Calu3 (cell line): ENCODE measurements at regions not wholly inside any gene's neighbourhood (a gene's known extent, or its start where the extent isn't known, plus 50 kb on each side); places are given as distances from the start of the nearest gene placed in this dataset.

Experiments used
- BruUV-seq: library from RNA; stranded (reverse); fragments of 400-500 nt; replicated peaks from 2 replicates; lab custom pipeline; 2021; lab: Mats Ljungman, UMichigan
- CTCF ChIA-PET: fragments of 300-600 bp; sonication (Branson Sonifier 250); formaldehyde crosslinking; loops from one replicate; lab custom pipeline; 2022; ENCODE audit warnings: antibody characterized with exemption; lab: Charles Lee
- DNase-seq: peaks from one replicate; pipeline ENCODE4 v3.0.0; 2022
- H3K27ac Mint-ChIP-seq: one replicate; pipeline ENCODE4 v1.8.0; 2022; ENCODE audit warnings: mixed read lengths; ENCODE audit not compliant: unreplicated experiment
- H3K27me3 Mint-ChIP-seq: one replicate; pipeline ENCODE4 v1.8.0; 2022; ENCODE audit warnings: mixed read lengths; ENCODE audit not compliant: unreplicated experiment
- H3K36me3 Mint-ChIP-seq: one replicate; pipeline ENCODE4 v1.8.0; 2022; ENCODE audit warnings: mild to moderate bottlenecking, moderate library complexity, mixed read lengths; ENCODE audit not compliant: insufficient read depth, unreplicated experiment
- H3K4me1 Mint-ChIP-seq: one replicate; pipeline ENCODE4 v1.8.0; 2022; ENCODE audit warnings: mild to moderate bottlenecking, low read depth, mixed read lengths; ENCODE audit not compliant: unreplicated experiment
- H3K4me3 Mint-ChIP-seq: one replicate; pipeline ENCODE4 v1.8.0; 2022; ENCODE audit warnings: mild to moderate bottlenecking, low read depth, moderate library complexity, mixed read lengths; ENCODE audit not compliant: unreplicated experiment
- H3K9me3 Mint-ChIP-seq: one replicate; pipeline ENCODE4 v1.8.0; 2022; ENCODE audit warnings: low read depth, mixed read lengths; ENCODE audit not compliant: unreplicated experiment
- CTCF ChIP-seq: fragments of 200-600 bp; IDR thresholded peaks from one replicate; pipeline ENCODE4 v1.8.0; 2022; ENCODE audit warnings: antibody characterized with exemption; ENCODE audit not compliant: unreplicated experiment
- intact Hi-C: fragments of 100-400 bp; cut with micrococcal nuclease; formaldehyde crosslinking; loops from one replicate; pipeline ENCODE4 v1.10.0; 2022; ENCODE audit not compliant: unreplicated experiment

GRCh38 chr1:99137554-99138206 lies 126.6 kb upstream of the PLPPR4 start:
- CTCF ChIA-PET = no interaction called here
- intact Hi-C loops = no loop called here
- H3K27ac Mint-ChIP-seq = no peak overlapping the region
- H3K4me3 Mint-ChIP-seq = no peak overlapping the region
- H3K27me3 Mint-ChIP-seq = no peaks in the 10 kb centered on the region
- no peak for TF ChIP-seq CTCF
- DNase-seq = no peak
- no TSS peak for BruUV-seq
- no peaks in the 10 kb centered on the region for H3K36me3 Mint-ChIP-seq
- no peaks in the 10 kb centered on the region for H3K4me1 Mint-ChIP-seq
- no peaks in the 10 kb centered on the region for H3K9me3 Mint-ChIP-seq

GRCh38 chr1:99139876-99140275 lies 124.4 kb upstream of the PLPPR4 start:
- Mint-ChIP-seq H3K36me3 (no peaks in the 10 kb centered on the region), H3K4me1 (no peaks in the 10 kb centered on the region), H3K4me3 (no peak overlapping the region), H3K27me3 (no peaks in the 10 kb centered on the region), H3K9me3 (no peaks in the 10 kb centered on the region), H3K27ac (no peak overlapping the region)
- DNase-seq = no peak
- intact Hi-C loops = no loop called here
- CTCF ChIA-PET = no interaction called here
- no TSS peak for BruUV-seq
- TF ChIP-seq CTCF = no peak

DNA sequence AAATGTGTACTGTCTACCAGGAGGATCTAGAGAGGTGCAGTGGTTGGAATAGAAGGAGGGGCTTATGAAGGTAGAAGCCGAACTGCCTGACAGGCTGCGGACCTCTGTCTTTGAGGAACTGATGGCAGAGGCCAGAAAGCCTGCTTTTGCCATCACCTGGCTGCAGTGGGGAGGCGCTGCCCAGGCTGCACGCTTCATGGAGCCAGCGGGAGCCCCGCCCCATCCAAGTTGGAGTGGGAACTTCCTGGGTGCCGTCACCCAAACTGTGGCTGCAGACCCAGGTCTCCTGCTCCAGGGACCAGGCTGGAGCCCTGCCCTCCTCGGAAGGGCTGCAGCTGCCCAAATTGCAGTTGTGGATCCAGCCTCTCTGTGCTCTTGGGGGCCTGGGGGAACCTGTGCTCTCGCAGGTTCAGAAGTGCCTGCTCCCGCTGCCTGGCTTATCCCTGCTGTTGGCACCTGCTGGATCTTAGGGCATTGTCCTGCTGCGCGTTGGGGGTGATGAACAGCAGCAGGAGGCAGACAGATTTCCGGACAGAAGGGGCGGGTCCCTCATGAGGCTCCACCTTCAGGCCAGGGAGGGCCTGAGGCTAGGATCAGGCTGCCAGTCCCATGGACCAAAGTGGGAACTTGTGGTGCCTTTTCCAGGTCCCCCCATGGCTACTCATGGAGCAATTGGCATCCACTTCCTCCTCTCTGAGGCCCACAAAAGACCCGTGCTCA lies 118.0 kb upstream of the PLPPR4 start:
- intact Hi-C loops = no loop called here
- H3K27me3 Mint-ChIP-seq = no peaks in the 10 kb centered on the region
- no peaks in the 10 kb centered on the region for H3K4me1 Mint-ChIP-seq
- CTCF ChIA-PET = no interaction called here
- H3K27ac Mint-ChIP-seq = no peak overlapping the region
- H3K4me3 Mint-ChIP-seq = peak overlapping the region; percentile 48
- BruUV-seq = no TSS peak
- H3K36me3 Mint-ChIP-seq = no peaks in the 10 kb centered on the region
- DNase-seq = peak; percentile 40
- no peaks in the 10 kb centered on the region for H3K9me3 Mint-ChIP-seq
- TF ChIP-seq CTCF = no peak

DNA sequence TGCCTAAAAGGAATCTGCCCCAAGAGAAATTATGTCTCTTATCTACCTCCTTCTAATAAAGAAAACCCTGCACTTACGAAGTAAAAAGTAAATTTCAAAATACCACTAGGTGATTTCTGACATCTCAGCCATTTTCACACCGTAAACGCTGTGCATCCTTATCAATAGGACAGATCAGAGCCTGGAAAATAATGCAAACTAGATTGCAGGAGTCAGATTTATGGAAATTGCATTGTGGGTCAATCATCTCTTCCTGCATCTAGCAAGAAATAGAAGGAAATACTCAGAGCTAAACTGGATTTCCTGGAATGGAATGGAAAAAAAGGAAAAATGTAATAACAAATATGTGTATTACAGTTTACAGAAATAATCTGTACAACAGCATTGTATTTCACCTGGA lies 114.3 kb upstream of the PLPPR4 start:
- Mint-ChIP-seq H3K36me3 (no peaks in the 10 kb centered on the region), H3K4me3 (no peak overlapping the region), H3K27me3 (no peaks in the 10 kb centered on the region), H3K9me3 (no peaks in the 10 kb centered on the region), H3K4me1 (no peaks in the 10 kb centered on the region), H3K27ac (no peak overlapping the region)
- TF ChIP-seq CTCF = no peak
- intact Hi-C loops = no loop called here
- no TSS peak for BruUV-seq
- no peak for DNase-seq
- CTCF ChIA-PET = no interaction called here
